ENCODE measurements at regions not wholly inside any gene's neighbourhood (a gene's known extent, or its start where the extent isn't known, plus 50 kb on each side); places are given as distances from the start of the nearest gene placed in this dataset.

GRCh38 chr10:31709028-31709427 is 219.6 kb downstream of the ARHGAP12 start:
- DNase-seq, result no peak

- no peak for DNase-seq
These were observed 220.2 kb downstream of the ARHGAP12 start for GRCh38 chr10:31708474-31708873.

- peak in 1 of 2 experiments; percentile 24 for DNase-seq
These were observed 220.6 kb downstream of the ARHGAP12 start for GRCh38 chr10:31708046-31708445.

- peak; percentile 69 to 73 for DNase-seq
These were observed 221.3 kb downstream of the ARHGAP12 start for GRCh38 chr10:31707093-31708039.

GRCh38 chr10:31706464-31707092 is 222.1 kb downstream of the ARHGAP12 start:
- no peak for DNase-seq

GRCh38 chr10:31705136-31705535 is 223.5 kb downstream of the ARHGAP12 start:
- DNase-seq, result no peak

- DNase-seq, result no peak
These were observed 224.4 kb downstream of the ARHGAP12 start for GRCh38 chr10:31704195-31704594.

DNA sequence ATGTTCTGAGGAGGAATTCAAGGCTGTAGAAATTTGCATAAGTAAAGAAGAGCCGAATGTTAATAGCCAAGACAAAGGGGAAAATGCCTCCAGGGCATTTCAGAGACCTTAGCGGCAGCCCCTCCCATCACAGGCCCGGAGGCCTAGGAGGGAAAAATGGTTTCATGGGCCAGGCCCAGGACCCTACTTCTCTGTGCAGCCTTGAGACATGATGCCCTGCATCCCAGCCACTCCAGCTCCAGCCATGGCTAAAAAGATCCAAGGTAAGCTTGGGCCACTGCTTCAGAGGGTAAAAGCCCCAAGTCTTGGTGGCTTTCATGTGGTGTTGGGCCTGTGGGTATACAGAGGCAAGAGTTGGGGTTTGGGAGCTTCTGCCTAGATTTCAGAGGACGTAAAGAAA is 225.7 kb downstream of the ARHGAP12 start:
- DNase-seq, result no peak

DNA sequence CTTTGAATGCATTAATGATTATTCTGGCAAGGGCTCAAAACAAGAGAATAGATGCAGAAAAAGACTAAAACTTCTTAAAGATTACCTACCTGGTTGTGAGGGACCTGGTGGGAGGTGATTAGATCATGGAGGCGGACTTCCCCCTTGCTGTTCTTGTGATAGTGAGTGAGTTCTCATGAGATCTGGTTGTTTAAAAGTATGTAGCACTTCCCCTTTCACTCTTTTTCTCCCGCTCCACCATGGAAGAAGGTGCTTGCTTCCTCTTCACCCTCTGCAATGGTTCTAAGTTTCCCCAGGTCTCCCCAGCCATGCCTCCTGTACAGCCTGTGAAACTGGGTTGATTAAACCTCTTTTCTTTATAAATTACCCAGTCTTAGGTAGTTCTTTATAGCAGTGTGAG is 226.6 kb downstream of the ARHGAP12 start:
- DNase-seq, result no peak

DNA sequence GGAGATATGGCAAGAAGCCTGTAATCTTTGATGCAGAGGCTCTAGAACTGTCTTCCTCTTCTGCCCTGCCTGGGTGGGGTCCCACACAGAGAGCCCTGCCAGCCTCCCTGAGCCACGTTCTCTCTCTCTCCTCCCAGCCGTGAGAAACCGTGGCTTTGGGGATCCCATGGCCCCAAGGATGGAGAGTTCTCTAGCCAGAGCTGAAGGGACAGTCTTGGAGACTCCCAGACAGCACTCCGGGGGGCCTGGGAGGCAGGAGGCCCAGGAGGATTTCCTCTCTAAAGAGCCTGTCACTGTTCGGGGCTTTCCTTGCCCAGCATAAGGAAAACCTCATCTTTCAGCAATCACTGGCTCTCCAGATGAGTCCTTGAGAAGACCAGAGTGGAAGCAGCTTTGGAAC is 227.1 kb downstream of the ARHGAP12 start:
- no peak for DNase-seq

GRCh38 chr10:31700181-31700611 is 228.4 kb downstream of the ARHGAP12 start:
- DNase-seq, result no peak

DNA sequence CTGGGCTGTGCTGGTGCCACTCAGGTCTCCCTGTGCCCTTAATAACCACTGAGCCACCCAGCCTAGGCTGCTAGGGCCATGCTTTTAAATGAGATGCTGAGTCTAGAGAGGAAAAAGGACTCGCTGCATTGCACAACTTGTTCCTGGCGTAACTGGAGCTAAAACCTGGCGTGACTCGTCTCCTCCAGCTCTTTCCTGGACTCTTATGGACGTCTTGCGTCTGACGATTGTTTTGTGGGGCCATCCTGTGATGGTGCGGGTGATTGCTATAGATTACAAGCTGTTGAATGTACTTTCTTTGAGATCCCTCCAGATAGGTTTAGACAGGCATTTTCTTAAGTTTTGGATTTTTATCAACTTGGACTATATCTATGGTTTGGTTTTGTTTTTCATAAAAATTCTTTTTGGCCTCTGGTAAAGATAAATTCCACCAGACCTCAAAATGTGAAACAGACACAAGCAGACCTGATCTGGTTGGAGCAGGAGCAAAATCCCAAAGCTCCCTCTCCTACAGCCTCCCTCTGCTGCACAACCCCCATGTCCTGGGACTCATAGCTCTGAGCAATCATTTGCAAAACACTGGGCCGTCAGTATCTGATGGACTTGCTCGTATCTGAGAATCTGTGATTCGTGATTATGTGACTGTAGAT is 230.3 kb downstream of the ARHGAP12 start:
- DNase-seq, result no peak

- DNase-seq, result no peak
These were observed 231.1 kb downstream of the ARHGAP12 start for GRCh38 chr10:31697271-31698180.

GRCh38 chr10:31694929-31695837 is 233.4 kb downstream of the ARHGAP12 start:
- DNase-seq, result no peak

GRCh38 chr10:31694126-31694685 is 234.4 kb downstream of the ARHGAP12 start:
- no peak for DNase-seq

GRCh38 chr10:31693491-31693890 is 235.1 kb downstream of the ARHGAP12 start:
- DNase-seq, result no peak

GRCh38 chr10:31689233-31689632 is 239.4 kb downstream of the ARHGAP12 start:
- no peak for DNase-seq

GRCh38 chr10:31687663-31688482 is 240.8 kb downstream of the ARHGAP12 start:
- DNase-seq, result no peak

DNA sequence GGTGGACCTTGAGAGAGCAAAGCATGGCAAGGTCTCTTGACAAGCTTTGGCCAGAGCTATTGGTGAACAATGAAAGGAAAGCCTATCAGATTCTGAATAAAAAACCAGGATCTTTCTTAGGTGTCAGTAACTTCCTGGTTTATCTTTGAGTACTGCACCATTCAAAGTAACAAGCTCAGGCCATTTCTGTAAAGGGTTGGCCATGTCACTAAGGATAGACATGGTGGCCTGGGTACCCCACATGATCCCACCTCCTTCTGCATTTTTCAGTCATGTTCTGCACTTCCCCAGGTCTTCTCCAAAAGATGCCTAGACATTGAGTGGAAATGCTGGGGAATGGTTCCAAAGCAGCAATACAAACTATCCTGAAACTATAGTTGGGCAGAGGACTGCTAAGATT is 242.0 kb downstream of the ARHGAP12 start:
- no peak for DNase-seq

DNA sequence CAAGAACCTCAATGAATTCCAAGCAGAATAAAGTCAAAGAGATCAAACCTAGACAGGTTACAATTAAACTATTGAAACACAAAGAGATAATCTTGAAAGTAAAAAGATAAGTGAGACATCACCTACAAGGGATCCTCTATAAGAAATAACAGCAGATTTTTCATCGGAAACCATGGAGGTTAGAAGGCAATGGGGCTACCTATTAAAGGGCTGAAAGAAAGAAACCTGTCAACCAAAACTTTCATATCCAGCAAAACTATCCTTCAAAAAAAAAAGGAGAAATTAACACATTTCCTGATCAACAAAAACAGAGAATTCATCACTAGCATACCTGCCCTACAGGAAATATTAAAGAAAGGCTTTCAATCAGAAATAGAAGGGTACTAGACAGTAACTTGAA is 244.9 kb downstream of the ARHGAP12 start:
- no peak for DNase-seq
